ENCODE measurements at regions not wholly inside any gene's neighbourhood (a gene's known extent, or its start where the extent isn't known, plus 50 kb on each side); places are given as distances from the start of the nearest gene placed in this dataset.
"Not testable (repeated sequence)": the region's sequence is repeated elsewhere in the genome, so short reads cannot be mapped to it uniquely, and the experiment has no call there.

- DNase-seq, result no peak
Observed at GRCh38 chr5:107771926-107772325, 101.2 kb upstream of the EFNA5 start.

GRCh38 chr5:107770051-107770450 lies 99.3 kb upstream of the EFNA5 start:
- no peak for DNase-seq

GRCh38 chr5:107769519-107769918 lies 98.8 kb upstream of the EFNA5 start:
- DNase-seq, result peak; percentile 38

- no peak for DNase-seq
Observed at GRCh38 chr5:107766972-107767371, 96.2 kb upstream of the EFNA5 start.

GRCh38 chr5:107766439-107766838 lies 95.7 kb upstream of the EFNA5 start:
- DNase-seq, result no peak

GRCh38 chr5:107765805-107766063 lies 95.0 kb upstream of the EFNA5 start:
- no peak for DNase-seq

GRCh38 chr5:107764976-107765804 lies 94.5 kb upstream of the EFNA5 start:
- DNase-seq, result no peak

GRCh38 chr5:107764282-107764681 lies 93.5 kb upstream of the EFNA5 start:
- DNase-seq, result no peak

- no peak for DNase-seq
Observed at GRCh38 chr5:107753427-107753826, 82.7 kb upstream of the EFNA5 start.

GRCh38 chr5:107744418-107745330 lies 73.9 kb upstream of the EFNA5 start:
- no peak for DNase-seq

GRCh38 chr5:107743373-107744000 lies 72.8 kb upstream of the EFNA5 start:
- no peak for DNase-seq

- no peak for DNase-seq
Observed at GRCh38 chr5:107739661-107740060, 68.9 kb upstream of the EFNA5 start.

GRCh38 chr5:107736638-107737037 lies 65.9 kb upstream of the EFNA5 start:
- DNase-seq, result no peak

- DNase-seq, result not testable (repeated sequence)
Observed at GRCh38 chr5:107736089-107736488, 65.4 kb upstream of the EFNA5 start.

GRCh38 chr5:107735558-107735957 lies 64.8 kb upstream of the EFNA5 start:
- DNase-seq, result no peak

GRCh38 chr5:107726896-107727295 lies 56.2 kb upstream of the EFNA5 start:
- no peak for DNase-seq

GRCh38 chr5:107724642-107725041 lies 53.9 kb upstream of the EFNA5 start:
- DNase-seq, result no peak

GRCh38 chr5:107721241-107721640 lies 50.5 kb upstream of the EFNA5 start:
- not testable (repeated sequence) for DNase-seq
